Mesenchymal stem cell (in vitro differentiated cells and primary cell): ENCODE measurements at regions not wholly inside any gene's neighbourhood (a gene's known extent, or its start where the extent isn't known, plus 50 kb on each side); places are given as distances from the start of the nearest gene placed in this dataset.
A peak's percentile ranks its signal among the peaks of the same experiment; 100 is the strongest.
"Not testable (repeated sequence)": the region's sequence is repeated elsewhere in the genome, so short reads cannot be mapped to it uniquely, and the experiment has no call there.

Experiments used
- DNase-seq: peaks from one replicate; pipeline ENCODE4 v3.0.0-alpha.2; 2013
- H2AFZ ChIP-seq: one replicate; pipeline ENCODE4 v1.6.1; 2013; ENCODE audit warnings: low read depth, mild to moderate bottlenecking, control low read depth, inconsistent platforms, low read length, moderate library complexity
- H2AK5ac ChIP-seq: 2 replicates; pipeline ENCODE4 v1.6.1; 2013; ENCODE audit warnings: low read length, moderate library complexity, mild to moderate bottlenecking, inconsistent platforms; ENCODE audit not compliant: severe bottlenecking
- H2BK120ac ChIP-seq: one replicate; pipeline ENCODE4 v1.6.1; 2013; ENCODE audit warnings: low read depth, mild to moderate bottlenecking, inconsistent platforms, low read length, moderate library complexity
- H2BK12ac ChIP-seq, 2 experiments: one replicate each; pipeline ENCODE4 v1.6.1; 2013; ENCODE audit warnings: inconsistent platforms in 2 of 2, low read length in 2 of 2, mild to moderate bottlenecking in 2 of 2, moderate library complexity in 2 of 2, control low read depth in 1 of 2
- H2BK15ac ChIP-seq: one replicate; pipeline ENCODE4 v1.6.1; 2013; ENCODE audit warnings: mild to moderate bottlenecking, low read depth, inconsistent platforms; ENCODE audit not compliant: poor library complexity, severe bottlenecking
- H2BK5ac ChIP-seq: 2 replicates; pipeline ENCODE4 v1.6.1; 2013; ENCODE audit warnings: low read depth, mild to moderate bottlenecking, low read length, control low read depth, inconsistent platforms; ENCODE audit not compliant: poor library complexity, severe bottlenecking
- H3K14ac ChIP-seq, 2 experiments: one replicate each; pipeline ENCODE4 v1.6.1; 2013; ENCODE audit warnings: inconsistent platforms in 2 of 2, low read length in 2 of 2, control low read depth in 1 of 2, mild to moderate bottlenecking in 1 of 2, moderate library complexity in 1 of 2
- H3K18ac ChIP-seq, 2 experiments: one replicate each; pipeline ENCODE4 v1.6.1; 2013; ENCODE audit warnings: inconsistent platforms in 2 of 2, low read length in 2 of 2, control low read depth in 1 of 2, low read depth in 1 of 2, mild to moderate bottlenecking in 1 of 2
- H3K23ac ChIP-seq, 2 experiments: one replicate each; pipeline ENCODE4 v1.6.1; 2013; ENCODE audit warnings: inconsistent platforms in 2 of 2, low read length in 2 of 2, mild to moderate bottlenecking in 2 of 2, moderate library complexity in 2 of 2, control low read depth in 1 of 2
- H3K27ac ChIP-seq: 2 replicates; pipeline ENCODE4 v1.5.1; 2013; ENCODE audit warnings: mild to moderate bottlenecking, moderate library complexity, low read length, control low read depth, inconsistent platforms; ENCODE audit not compliant: poor library complexity, severe bottlenecking
- H3K27me3 ChIP-seq, 2 experiments: 2 replicates each; pipeline versions ENCODE4 v1.6.1 to v1.7.0; 2013; ENCODE audit warnings: low read length in 2 of 2, mild to moderate bottlenecking in 2 of 2, moderate library complexity in 2 of 2, control low read depth in 1 of 2, inconsistent platforms in 1 of 2; ENCODE audit not compliant: control insufficient read depth in 1 of 2, insufficient read depth in 1 of 2
- H3K36me3 ChIP-seq, 2 experiments: 2 replicates each; pipeline versions ENCODE4 v1.6.1 to v1.7.0; 2013; ENCODE audit warnings: low read length in 2 of 2, control low read depth in 1 of 2, inconsistent platforms in 1 of 2, low read depth in 1 of 2, mild to moderate bottlenecking in 1 of 2; ENCODE audit not compliant: insufficient read depth in 2 of 2, control insufficient read depth in 1 of 2
- H3K4ac ChIP-seq, 2 experiments: one replicate each; pipeline ENCODE4 v1.6.1; 2013; ENCODE audit warnings: inconsistent platforms in 2 of 2, low read length in 2 of 2, mild to moderate bottlenecking in 2 of 2, moderate library complexity in 2 of 2, control low read depth in 1 of 2, low read depth in 1 of 2
- H3K4me1 ChIP-seq: 2 replicates; pipeline ENCODE4 v1.6.1; 2013; ENCODE audit warnings: low read depth, low read length, control low read depth; ENCODE audit not compliant: control insufficient read depth, insufficient read depth
- H3K4me2 ChIP-seq: 2 replicates; pipeline ENCODE4 v1.6.1; 2013; ENCODE audit warnings: low read length, mild to moderate bottlenecking, inconsistent platforms; ENCODE audit not compliant: poor library complexity, severe bottlenecking
- H3K4me3 ChIP-seq, 2 experiments: 2 replicates each; pipeline versions ENCODE4 v1.5.1 to v1.7.0; 2013; ENCODE audit warnings: low read length in 2 of 2, mild to moderate bottlenecking in 2 of 2, control low read depth in 1 of 2, low read depth in 1 of 2; ENCODE audit not compliant: insufficient read depth in 1 of 2
- H3K79me1 ChIP-seq: replicated peaks from 2 replicates; pipeline ENCODE4 v1.6.1; 2013; ENCODE audit warnings: mild to moderate bottlenecking, control low read depth, low read length, inconsistent platforms; ENCODE audit not compliant: poor library complexity, severe bottlenecking
- H3K9ac ChIP-seq: 2 replicates; pipeline ENCODE4 v1.7.0; 2013; ENCODE audit warnings: mild to moderate bottlenecking, low read length, moderate library complexity
- H3K9me3 ChIP-seq: 2 replicates; pipeline ENCODE4 v1.7.0; 2013; ENCODE audit warnings: mild to moderate bottlenecking, low read length; ENCODE audit not compliant: control insufficient read depth
- H4K8ac ChIP-seq: one replicate; pipeline ENCODE4 v1.6.1; 2013; ENCODE audit warnings: inconsistent platforms, mild to moderate bottlenecking, low read length, moderate library complexity
- H4K91ac ChIP-seq: one replicate; pipeline ENCODE4 v1.6.1; 2013; ENCODE audit warnings: mild to moderate bottlenecking, low read length, inconsistent platforms
- WGBS: methylation state at CpG from one replicate; pipeline ENCODE4 v1.1.7; 2013; ENCODE audit warnings: mixed read lengths; 5-methylcytosine and 5-hydroxymethylcytosine counted together

- no peaks in the 10 kb centered on the region for H3K9me3 ChIP-seq
- no peak overlapping the region for H2BK12ac ChIP-seq
- peak overlapping the region in 1 of 2 experiments; percentile 67 for H3K23ac ChIP-seq
- peak overlapping the region; percentile 10 for H2AK5ac ChIP-seq
- no peak overlapping the region for H2BK5ac ChIP-seq
- no peak overlapping the region for H2BK120ac ChIP-seq
- no peaks in the 10 kb centered on the region for H3K36me3 ChIP-seq
- no peak overlapping the region for H3K4me2 ChIP-seq
- H4K8ac ChIP-seq = peak overlapping the region; percentile 12
- peak overlapping the region in 1 of 2 experiments; percentile 13 for H3K4ac ChIP-seq
- H3K79me1 ChIP-seq = no peaks in the 10 kb centered on the region
- no peak overlapping the region for H2BK15ac ChIP-seq
- WGBS = 67% methylated on average over 2 of the region's 2 CpGs
- H3K27me3 ChIP-seq = peaks cover 0 to 8% of the 10 kb centered on the region in 2 experiments
- no peak for DNase-seq
- no peak overlapping the region for H3K4me3 ChIP-seq
- H3K4me1 ChIP-seq = peaks cover 4% of the 10 kb centered on the region
- no peak overlapping the region for H3K14ac ChIP-seq
- no peak overlapping the region for H2AFZ ChIP-seq
- no peak overlapping the region for H3K9ac ChIP-seq
- H3K27ac ChIP-seq = no peak overlapping the region
- H3K18ac ChIP-seq = peak overlapping the region in 1 of 2 experiments; percentile 11
- no peak overlapping the region for H4K91ac ChIP-seq
Measured at GRCh38 chr3:159258934-159259333, 457.1 kb downstream of the MFSD1 start.

DNA sequence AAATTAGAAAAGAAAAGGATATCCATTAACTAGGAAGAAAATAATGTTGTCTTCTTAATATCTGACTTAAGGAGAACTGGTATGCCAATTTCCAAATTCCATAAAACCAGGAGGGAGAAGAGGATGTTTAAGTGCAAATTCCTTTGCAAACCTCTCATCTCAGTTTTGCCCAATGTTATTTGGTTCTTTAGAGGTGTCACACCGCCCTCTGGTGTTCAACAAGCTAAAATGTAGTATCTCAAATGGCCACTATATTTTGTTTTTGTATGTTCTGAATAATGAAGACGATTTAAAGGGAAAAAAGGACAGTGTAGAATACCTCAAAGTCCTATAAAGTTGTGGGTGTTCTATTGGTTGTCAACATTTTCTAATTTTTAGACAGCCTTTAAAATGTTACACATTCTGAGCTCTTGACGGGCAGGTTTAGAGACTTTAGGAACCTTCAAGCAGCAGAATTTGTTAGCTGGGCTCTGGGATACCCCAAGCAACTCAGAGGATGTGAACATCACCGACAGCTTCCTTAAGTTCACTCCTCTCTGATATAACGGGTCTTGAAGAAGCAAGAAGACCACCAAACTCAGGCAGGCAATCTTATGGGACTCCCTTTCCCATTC is 458.3 kb downstream of the MFSD1 start:
- Histone ChIP-seq H3K4me2 (no peak overlapping the region), H2AK5ac (no peak overlapping the region), H2BK120ac (no peak overlapping the region), H3K9me3 (no peaks in the 10 kb centered on the region), H2BK5ac (no peak overlapping the region), H3K23ac (no peak overlapping the region), H3K79me1 (no peaks in the 10 kb centered on the region), H2AFZ (no peak overlapping the region), H3K27ac (no peak overlapping the region), H4K91ac (no peak overlapping the region), H3K36me3 (no peaks in the 10 kb centered on the region), H3K4ac (no peak overlapping the region), H3K14ac (no peak overlapping the region), H2BK12ac (no peak overlapping the region), H3K9ac (peak overlapping the region; percentile 6), H4K8ac (no peak overlapping the region), H3K18ac (no peak overlapping the region), H3K4me1 (peaks cover 4% of the 10 kb centered on the region), H2BK15ac (no peak overlapping the region), H3K27me3 (peaks cover 0 to 8% of the 10 kb centered on the region in 2 experiments), H3K4me3 (no peak overlapping the region)
- peak; percentile 74 for DNase-seq
- 41% methylated on average over 3 of the region's 5 CpGs for WGBS

GRCh38 chr3:159261333-159261732 is 459.5 kb downstream of the MFSD1 start:
- H3K9ac ChIP-seq, DNase-seq, H4K8ac ChIP-seq, H4K91ac ChIP-seq, H3K27me3 ChIP-seq, H2BK12ac ChIP-seq, H2AFZ ChIP-seq, H3K27ac ChIP-seq, H3K4me2 ChIP-seq, H3K23ac ChIP-seq, H3K18ac ChIP-seq, H3K4ac ChIP-seq, H3K14ac ChIP-seq, H2AK5ac ChIP-seq, H3K9me3 ChIP-seq, H3K79me1 ChIP-seq, H3K4me3 ChIP-seq, H2BK5ac ChIP-seq, H3K4me1 ChIP-seq, H2BK120ac ChIP-seq, H2BK15ac ChIP-seq, H3K36me3 ChIP-seq: not testable (repeated sequence)
- WGBS = 57% methylated on average over 2 of the region's 4 CpGs

- no peak overlapping the region for H3K4me2 ChIP-seq
- 0% methylated on average over 3 of the region's 6 CpGs for WGBS
- no peak overlapping the region for H2AFZ ChIP-seq
Measured at GRCh38 chr3:159263750-159264553, 462.1 kb downstream of the MFSD1 start.

More at GRCh38 chr3:159263750-159264553, 462.1 kb downstream of the MFSD1 start:
- Histone ChIP-seq H2BK120ac (no peak overlapping the region), H2AK5ac (no peak overlapping the region), H2BK15ac (no peak overlapping the region), H3K4me3 (no peak overlapping the region), H2BK5ac (no peak overlapping the region), H3K23ac (no peak overlapping the region), H3K4me1 (peaks cover under 1% of the 10 kb centered on the region), H3K27me3 (peaks cover 7 to 12% of the 10 kb centered on the region in 2 experiments), H3K14ac (no peak overlapping the region), H3K18ac (no peak overlapping the region), H3K27ac (no peak overlapping the region), H2BK12ac (no peak overlapping the region), H3K79me1 (no peaks in the 10 kb centered on the region), H3K9ac (no peak overlapping the region), H4K8ac (no peak overlapping the region), H4K91ac (no peak overlapping the region), H3K4ac (no peak overlapping the region), H3K9me3 (no peaks in the 10 kb centered on the region), H3K36me3 (no peaks in the 10 kb centered on the region)
- DNase-seq = peak; percentile 63
